ENCODE measurements at regions not wholly inside any gene's neighbourhood (a gene's known extent, or its start where the extent isn't known, plus 50 kb on each side); places are given as distances from the start of the nearest gene placed in this dataset.

GRCh38 chr4:32251126-32251525 is 1531.0 kb downstream of the PCDH7 start:
- no peaks in the 10 kb centered on the region for H3K9me3 ChIP-seq (ENCODE audit: control insufficient read depth, insufficient read depth, low read depth, low read length)
- H3K36me3 ChIP-seq (ENCODE audit: control insufficient read depth, insufficient read depth, low read length), result no peaks in the 10 kb centered on the region
- H3K9ac ChIP-seq (ENCODE audit: insufficient read depth, low read length), result no peak overlapping the region
- no peak overlapping the region for H3K4me3 ChIP-seq (replicated peaks in 1 of 4; ENCODE audit: control extremely low read depth in 1 of 4, insufficient read depth in 1 of 4, low read depth in 3 of 4, low read length in 4 of 4)
- H2AFZ ChIP-seq (ENCODE audit: low read length), result no peak overlapping the region
- H3K27ac ChIP-seq (ENCODE audit: insufficient read depth, low read length), result no peak overlapping the region
- no peak overlapping the region for H3K4me2 ChIP-seq (ENCODE audit: extremely low read depth, insufficient read depth, low read length)
- TF ChIP-seq EZH2 (IDR thresholded peaks at IDR 0.05; ENCODE audit: low read length, missing control alignments) (no peak), CTCF (conservative IDR thresholded peaks at IDR 0.05 in 1 of 2, IDR thresholded peaks at IDR 0.05 in 1 of 2; ENCODE audit: low read depth in 1 of 2, low read length in 2 of 2) (no peak)
- H3K4me1 ChIP-seq (ENCODE audit: control insufficient read depth, extremely low read depth, insufficient read depth, low read length), result no peaks in the 10 kb centered on the region
- no peaks in the 10 kb centered on the region for H4K20me1 ChIP-seq (ENCODE audit: control insufficient read depth, extremely low read depth, insufficient read depth, low read length)
- no peaks in the 10 kb centered on the region for H3K27me3 ChIP-seq (ENCODE audit: control insufficient read depth, insufficient read depth, low read length)
- no peaks in the 10 kb centered on the region for H3K79me2 ChIP-seq (ENCODE audit: control insufficient read depth, insufficient read depth, low read length)
- DNase-seq (ENCODE audit: low read depth in 2 of 2), result no peak

- H3K9me3 ChIP-seq (ENCODE audit: control insufficient read depth, insufficient read depth, low read depth, low read length), result no peaks in the 10 kb centered on the region
- H3K79me2 ChIP-seq (ENCODE audit: control insufficient read depth, insufficient read depth, low read length), result no peaks in the 10 kb centered on the region
- H3K9ac ChIP-seq (ENCODE audit: insufficient read depth, low read length), result no peak overlapping the region
- H4K20me1 ChIP-seq (ENCODE audit: control insufficient read depth, extremely low read depth, insufficient read depth, low read length), result no peaks in the 10 kb centered on the region
- H3K4me1 ChIP-seq (ENCODE audit: control insufficient read depth, extremely low read depth, insufficient read depth, low read length), result no peaks in the 10 kb centered on the region
- TF ChIP-seq CTCF (conservative IDR thresholded peaks at IDR 0.05 in 1 of 2, IDR thresholded peaks at IDR 0.05 in 1 of 2; ENCODE audit: low read depth in 1 of 2, low read length in 2 of 2) (no peak), EZH2 (IDR thresholded peaks at IDR 0.05; ENCODE audit: low read length, missing control alignments) (no peak)
- no peak overlapping the region for H3K4me2 ChIP-seq (ENCODE audit: extremely low read depth, insufficient read depth, low read length)
- H3K27ac ChIP-seq (ENCODE audit: insufficient read depth, low read length), result no peak overlapping the region
- no peak overlapping the region for H3K4me3 ChIP-seq (replicated peaks in 1 of 4; ENCODE audit: control extremely low read depth in 1 of 4, insufficient read depth in 1 of 4, low read depth in 3 of 4, low read length in 4 of 4)
- H3K36me3 ChIP-seq (ENCODE audit: control insufficient read depth, insufficient read depth, low read length), result no peaks in the 10 kb centered on the region
- no peak for DNase-seq (ENCODE audit: low read depth in 2 of 2)
- H3K27me3 ChIP-seq (ENCODE audit: control insufficient read depth, insufficient read depth, low read length), result no peaks in the 10 kb centered on the region
- no peak overlapping the region for H2AFZ ChIP-seq (ENCODE audit: low read length)
Measured at GRCh38 chr4:32251926-32252325, 1531.8 kb downstream of the PCDH7 start.

- H3K36me3 ChIP-seq (ENCODE audit: control insufficient read depth, insufficient read depth, low read length), result no peaks in the 10 kb centered on the region
- H3K27me3 ChIP-seq (ENCODE audit: control insufficient read depth, insufficient read depth, low read length), result no peaks in the 10 kb centered on the region
- TF ChIP-seq EZH2 (IDR thresholded peaks at IDR 0.05; ENCODE audit: low read length, missing control alignments) (no peak), CTCF (conservative IDR thresholded peaks at IDR 0.05 in 1 of 2, IDR thresholded peaks at IDR 0.05 in 1 of 2; ENCODE audit: low read depth in 1 of 2, low read length in 2 of 2) (no peak)
- H3K4me2 ChIP-seq (ENCODE audit: extremely low read depth, insufficient read depth, low read length), result no peak overlapping the region
- no peaks in the 10 kb centered on the region for H3K4me1 ChIP-seq (ENCODE audit: control insufficient read depth, extremely low read depth, insufficient read depth, low read length)
- no peak for DNase-seq (ENCODE audit: low read depth in 2 of 2)
- no peak overlapping the region for H2AFZ ChIP-seq (ENCODE audit: low read length)
- H3K9me3 ChIP-seq (ENCODE audit: control insufficient read depth, insufficient read depth, low read depth, low read length), result no peaks in the 10 kb centered on the region
- no peaks in the 10 kb centered on the region for H4K20me1 ChIP-seq (ENCODE audit: control insufficient read depth, extremely low read depth, insufficient read depth, low read length)
- H3K9ac ChIP-seq (ENCODE audit: insufficient read depth, low read length), result no peak overlapping the region
- H3K27ac ChIP-seq (ENCODE audit: insufficient read depth, low read length), result no peak overlapping the region
- no peak overlapping the region for H3K4me3 ChIP-seq (replicated peaks in 1 of 4; ENCODE audit: control extremely low read depth in 1 of 4, insufficient read depth in 1 of 4, low read depth in 3 of 4, low read length in 4 of 4)
- no peaks in the 10 kb centered on the region for H3K79me2 ChIP-seq (ENCODE audit: control insufficient read depth, insufficient read depth, low read length)
Measured at GRCh38 chr4:32254216-32254615, 1534.0 kb downstream of the PCDH7 start.

Measured in fibroblast of lung (primary cell).